ENCODE measurements at regions not wholly inside any gene's neighbourhood (a gene's known extent, or its start where the extent isn't known, plus 50 kb on each side); places are given as distances from the start of the nearest gene placed in this dataset.

- DNase-seq (ENCODE audit: low spot score): no peak
- Mint-ChIP-seq H3K9me3 (peaks cover 4% of the 10 kb centered on the region), H3K4me3 (no peak overlapping the region), H3K36me3 (no peaks in the 10 kb centered on the region), H3K27me3 (ENCODE audit: low read depth) (no peaks in the 10 kb centered on the region; the same call in 1 of the 2 replicates), H3K4me1 (no peaks in the 10 kb centered on the region), H3K27ac (no peak overlapping the region)
- TF ChIP-seq ATF1 (CRISPR knock-in tag; IDR thresholded peaks at IDR 0.05) (no peak), USF2 (CRISPR knock-in tag; IDR thresholded peaks at IDR 0.05) (no peak), ZNF263 (CRISPR knock-in tag; IDR thresholded peaks at IDR 0.05; ENCODE audit: low read depth) (no peak), RORB (CRISPR knock-in tag; IDR thresholded peaks at IDR 0.05) (no peak)
- ATAC-seq: no peak
- ChIA-PET POLR2A (no interaction called here), CTCF (interaction anchor here (1.3 to 1.6 kb wide), 2 partner anchors 21 to 107 kb away, joined by 4 to 7 read pairs; no protein-coding TSS in a partner anchor)
Measured at GRCh38 chr4:184898793-184899192, 73.0 kb upstream of the ACSL1 start.

DNA sequence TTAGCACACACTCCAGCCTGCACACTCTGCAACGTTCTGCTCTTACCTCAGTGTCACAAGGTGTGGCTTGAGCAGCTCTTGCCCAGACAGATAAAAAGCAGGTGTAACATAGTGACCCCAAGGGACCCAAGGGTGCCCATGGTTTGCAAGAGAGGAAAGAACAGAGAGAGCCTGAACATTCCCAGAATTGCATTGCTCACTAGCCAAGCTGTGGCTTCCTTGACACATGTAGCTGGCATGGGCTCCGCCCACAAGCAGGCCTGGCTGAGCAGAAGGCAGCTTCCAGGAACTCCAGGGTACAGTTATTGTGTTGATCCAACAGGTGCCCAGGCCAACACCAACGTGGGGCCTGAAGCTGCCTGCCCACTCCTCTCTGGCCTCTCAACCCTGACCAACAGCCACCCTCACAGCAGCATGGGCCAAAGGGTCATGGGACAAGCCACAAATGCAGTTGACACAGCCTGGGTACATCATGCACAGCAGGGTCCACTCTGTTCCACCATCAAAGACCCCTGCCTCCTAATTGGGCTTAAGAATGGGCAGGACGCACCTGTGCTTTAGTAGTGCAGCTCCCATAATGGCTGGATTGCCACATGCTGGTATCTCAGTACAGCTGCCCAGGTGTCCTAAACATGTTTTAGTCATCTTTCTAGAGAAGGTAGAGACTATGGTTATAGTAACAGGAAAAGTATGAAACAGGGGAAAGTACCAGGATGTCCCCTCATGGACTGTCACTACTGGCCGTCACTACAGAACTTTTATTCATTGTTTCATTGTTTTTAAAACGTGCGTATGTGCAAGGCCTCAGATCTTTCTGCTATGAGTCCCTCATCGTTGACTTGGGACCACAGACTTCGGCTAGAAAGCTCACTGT, 73.7 kb upstream of the ACSL1 start:
- ChIA-PET POLR2A (interaction anchor here (0.6 kb wide), 1 partner anchor 116 kb away, joined by 3 read pairs; no protein-coding TSS in a partner anchor), CTCF (interaction anchor here (1.3 kb wide), 1 partner anchor 21 kb away, joined by 4 read pairs; no protein-coding TSS in a partner anchor)
- Mint-ChIP-seq H3K9me3 (no peaks in the 10 kb centered on the region), H3K4me1 (no peaks in the 10 kb centered on the region), H3K36me3 (no peaks in the 10 kb centered on the region), H3K27ac (no peak overlapping the region), H3K27me3 (ENCODE audit: low read depth) (no peaks in the 10 kb centered on the region; the same call in 1 of the 2 replicates), H3K4me3 (no peak overlapping the region)
- ATAC-seq: no peak
- DNase-seq (ENCODE audit: low spot score): no peak
- no peak for TF ChIP-seq HMGA2 (CRISPR knock-in tag; IDR thresholded peaks at IDR 0.05)
- TF ChIP-seq, protein P1, sequence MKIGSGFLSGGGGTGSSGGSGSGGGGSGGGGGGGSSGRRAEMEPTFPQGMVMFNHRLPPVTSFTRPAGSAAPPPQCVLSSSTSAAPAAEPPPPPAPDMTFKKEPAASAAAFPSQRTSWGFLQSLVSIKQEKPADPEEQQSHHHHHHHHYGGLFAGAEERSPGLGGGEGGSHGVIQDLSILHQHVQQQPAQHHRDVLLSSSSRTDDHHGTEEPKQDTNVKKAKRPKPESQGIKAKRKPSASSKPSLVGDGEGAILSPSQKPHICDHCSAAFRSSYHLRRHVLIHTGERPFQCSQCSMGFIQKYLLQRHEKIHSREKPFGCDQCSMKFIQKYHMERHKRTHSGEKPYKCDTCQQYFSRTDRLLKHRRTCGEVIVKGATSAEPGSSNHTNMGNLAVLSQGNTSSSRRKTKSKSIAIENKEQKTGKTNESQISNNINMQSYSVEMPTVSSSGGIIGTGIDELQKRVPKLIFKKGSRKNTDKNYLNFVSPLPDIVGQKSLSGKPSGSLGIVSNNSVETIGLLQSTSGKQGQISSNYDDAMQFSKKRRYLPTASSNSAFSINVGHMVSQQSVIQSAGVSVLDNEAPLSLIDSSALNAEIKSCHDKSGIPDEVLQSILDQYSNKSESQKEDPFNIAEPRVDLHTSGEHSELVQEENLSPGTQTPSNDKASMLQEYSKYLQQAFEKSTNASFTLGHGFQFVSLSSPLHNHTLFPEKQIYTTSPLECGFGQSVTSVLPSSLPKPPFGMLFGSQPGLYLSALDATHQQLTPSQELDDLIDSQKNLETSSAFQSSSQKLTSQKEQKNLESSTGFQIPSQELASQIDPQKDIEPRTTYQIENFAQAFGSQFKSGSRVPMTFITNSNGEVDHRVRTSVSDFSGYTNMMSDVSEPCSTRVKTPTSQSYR (CRISPR knock-in tag; IDR thresholded peaks at IDR 0.05): no peak
- TF ChIP-seq ZNF317 (CRISPR knock-in tag; IDR thresholded peaks at IDR 0.05; ENCODE audit: borderline replicate concordance, low read depth): no peak
- no peak for TF ChIP-seq ARID4B (CRISPR knock-in tag; IDR thresholded peaks at IDR 0.05; ENCODE audit: borderline replicate concordance)
- no peak for TF ChIP-seq ATF1 (CRISPR knock-in tag; IDR thresholded peaks at IDR 0.05)
- no peak for TF ChIP-seq FOXJ3 (CRISPR knock-in tag; IDR thresholded peaks at IDR 0.05; ENCODE audit: borderline replicate concordance)
- TF ChIP-seq, protein P2, sequence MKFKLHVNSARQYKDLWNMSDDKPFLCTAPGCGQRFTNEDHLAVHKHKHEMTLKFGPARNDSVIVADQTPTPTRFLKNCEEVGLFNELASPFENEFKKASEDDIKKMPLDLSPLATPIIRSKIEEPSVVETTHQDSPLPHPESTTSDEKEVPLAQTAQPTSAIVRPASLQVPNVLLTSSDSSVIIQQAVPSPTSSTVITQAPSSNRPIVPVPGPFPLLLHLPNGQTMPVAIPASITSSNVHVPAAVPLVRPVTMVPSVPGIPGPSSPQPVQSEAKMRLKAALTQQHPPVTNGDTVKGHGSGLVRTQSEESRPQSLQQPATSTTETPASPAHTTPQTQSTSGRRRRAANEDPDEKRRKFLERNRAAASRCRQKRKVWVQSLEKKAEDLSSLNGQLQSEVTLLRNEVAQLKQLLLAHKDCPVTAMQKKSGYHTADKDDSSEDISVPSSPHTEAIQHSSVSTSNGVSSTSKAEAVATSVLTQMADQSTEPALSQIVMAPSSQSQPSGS (CRISPR knock-in tag; IDR thresholded peaks at IDR 0.05; ENCODE audit: borderline replicate concordance, low read depth): no peak
- TF ChIP-seq, protein P3, sequence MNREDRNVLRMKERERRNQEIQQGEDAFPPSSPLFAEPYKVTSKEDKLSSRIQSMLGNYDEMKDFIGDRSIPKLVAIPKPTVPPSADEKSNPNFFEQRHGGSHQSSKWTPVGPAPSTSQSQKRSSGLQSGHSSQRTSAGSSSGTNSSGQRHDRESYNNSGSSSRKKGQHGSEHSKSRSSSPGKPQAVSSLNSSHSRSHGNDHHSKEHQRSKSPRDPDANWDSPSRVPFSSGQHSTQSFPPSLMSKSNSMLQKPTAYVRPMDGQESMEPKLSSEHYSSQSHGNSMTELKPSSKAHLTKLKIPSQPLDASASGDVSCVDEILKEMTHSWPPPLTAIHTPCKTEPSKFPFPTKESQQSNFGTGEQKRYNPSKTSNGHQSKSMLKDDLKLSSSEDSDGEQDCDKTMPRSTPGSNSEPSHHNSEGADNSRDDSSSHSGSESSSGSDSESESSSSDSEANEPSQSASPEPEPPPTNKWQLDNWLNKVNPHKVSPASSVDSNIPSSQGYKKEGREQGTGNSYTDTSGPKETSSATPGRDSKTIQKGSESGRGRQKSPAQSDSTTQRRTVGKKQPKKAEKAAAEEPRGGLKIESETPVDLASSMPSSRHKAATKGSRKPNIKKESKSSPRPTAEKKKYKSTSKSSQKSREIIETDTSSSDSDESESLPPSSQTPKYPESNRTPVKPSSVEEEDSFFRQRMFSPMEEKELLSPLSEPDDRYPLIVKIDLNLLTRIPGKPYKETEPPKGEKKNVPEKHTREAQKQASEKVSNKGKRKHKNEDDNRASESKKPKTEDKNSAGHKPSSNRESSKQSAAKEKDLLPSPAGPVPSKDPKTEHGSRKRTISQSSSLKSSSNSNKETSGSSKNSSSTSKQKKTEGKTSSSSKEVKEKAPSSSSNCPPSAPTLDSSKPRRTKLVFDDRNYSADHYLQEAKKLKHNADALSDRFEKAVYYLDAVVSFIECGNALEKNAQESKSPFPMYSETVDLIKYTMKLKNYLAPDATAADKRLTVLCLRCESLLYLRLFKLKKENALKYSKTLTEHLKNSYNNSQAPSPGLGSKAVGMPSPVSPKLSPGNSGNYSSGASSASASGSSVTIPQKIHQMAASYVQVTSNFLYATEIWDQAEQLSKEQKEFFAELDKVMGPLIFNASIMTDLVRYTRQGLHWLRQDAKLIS (CRISPR knock-in tag; IDR thresholded peaks at IDR 0.05; ENCODE audit: borderline replicate concordance): no peak
- TF ChIP-seq NFATC4 (CRISPR knock-in tag; IDR thresholded peaks at IDR 0.05): no peak
- no peak for TF ChIP-seq ELF4 (CRISPR knock-in tag; IDR thresholded peaks at IDR 0.05; ENCODE audit: low read depth)
- TF ChIP-seq, protein P4, sequence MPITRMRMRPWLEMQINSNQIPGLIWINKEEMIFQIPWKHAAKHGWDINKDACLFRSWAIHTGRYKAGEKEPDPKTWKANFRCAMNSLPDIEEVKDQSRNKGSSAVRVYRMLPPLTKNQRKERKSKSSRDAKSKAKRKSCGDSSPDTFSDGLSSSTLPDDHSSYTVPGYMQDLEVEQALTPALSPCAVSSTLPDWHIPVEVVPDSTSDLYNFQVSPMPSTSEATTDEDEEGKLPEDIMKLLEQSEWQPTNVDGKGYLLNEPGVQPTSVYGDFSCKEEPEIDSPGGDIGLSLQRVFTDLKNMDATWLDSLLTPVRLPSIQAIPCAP (CRISPR knock-in tag; IDR thresholded peaks at IDR 0.05): no peak
- TF ChIP-seq GABPB1 (CRISPR knock-in tag; IDR thresholded peaks at IDR 0.05): no peak
- TF ChIP-seq TP53 (CRISPR knock-in tag; IDR thresholded peaks at IDR 0.05): no peak
- TF ChIP-seq IRF2 (CRISPR knock-in tag; IDR thresholded peaks at IDR 0.05; ENCODE audit: borderline replicate concordance, low read depth): no peak
- no peak for TF ChIP-seq ZNF121 (CRISPR knock-in tag; IDR thresholded peaks at IDR 0.05)
